Cerebellar cortex (tissue), 1 donor: ENCODE measurements at regions not wholly inside any gene's neighbourhood (a gene's known extent, or its start where the extent isn't known, plus 50 kb on each side); places are given as distances from the start of the nearest gene placed in this dataset.

Experiments
- DNase-seq: peaks from one replicate; pipeline ENCODE4 v3.0.0-alpha.2; 2015; ENCODE audit warnings: low spot score

GRCh38 chr13:107475753-107476453 is 739.4 kb downstream of the LIG4 start:
- DNase-seq, result no peak

DNA sequence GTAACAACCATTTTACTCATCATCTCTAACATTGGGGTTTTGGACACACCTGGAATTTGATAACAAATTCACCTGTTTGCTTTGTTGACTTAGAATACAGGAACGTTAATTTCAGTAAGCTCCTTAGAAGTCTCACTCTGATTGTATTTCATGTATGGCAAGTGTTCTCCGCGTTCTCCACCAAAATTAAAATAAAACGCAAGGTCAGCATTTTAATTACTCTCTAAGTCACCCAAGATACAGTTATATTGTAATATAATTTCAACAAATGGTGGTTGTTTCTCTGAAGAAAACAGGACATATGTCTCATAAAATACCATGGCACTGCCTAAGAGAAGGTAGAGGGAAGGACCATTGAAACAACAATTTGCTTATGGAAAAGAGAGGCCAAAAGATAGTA is 742.1 kb downstream of the LIG4 start:
- DNase-seq, result no peak

DNA sequence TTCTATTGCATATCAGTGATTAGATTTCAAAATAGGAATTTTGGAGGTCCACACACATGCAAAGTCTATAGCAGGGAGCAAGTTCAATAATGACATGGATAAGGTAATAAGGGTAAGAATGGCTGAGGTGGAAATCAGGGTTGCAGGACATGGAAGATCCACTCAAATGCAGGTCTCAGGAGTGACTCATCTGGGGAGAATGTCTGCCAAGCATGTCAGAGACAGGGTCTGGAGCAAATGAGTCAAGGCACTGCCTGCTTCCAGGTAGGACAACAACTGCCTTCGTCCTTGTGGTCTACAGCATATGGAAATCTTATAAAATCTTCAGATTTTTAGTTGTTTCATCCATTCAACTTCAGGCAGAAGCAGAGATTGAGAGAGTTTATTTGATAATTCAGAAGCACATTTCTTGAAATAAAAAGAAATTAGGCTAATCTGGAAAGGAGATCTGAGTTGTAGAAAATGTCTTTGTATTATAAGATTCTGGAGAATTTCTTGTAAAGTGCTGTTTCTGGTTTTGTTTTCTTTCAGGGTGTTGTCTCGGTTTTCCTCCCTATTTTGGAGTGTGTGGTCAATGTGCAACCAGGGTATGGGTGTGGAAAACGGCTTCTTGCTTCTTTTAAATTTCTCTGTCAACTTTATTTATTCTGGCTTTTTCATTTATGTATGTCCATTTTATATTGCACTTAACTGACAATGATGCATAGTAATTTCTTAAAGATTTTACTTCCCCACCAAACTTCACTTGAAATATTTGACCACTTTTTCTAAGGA is 748.8 kb downstream of the LIG4 start:
- no peak for DNase-seq

DNA sequence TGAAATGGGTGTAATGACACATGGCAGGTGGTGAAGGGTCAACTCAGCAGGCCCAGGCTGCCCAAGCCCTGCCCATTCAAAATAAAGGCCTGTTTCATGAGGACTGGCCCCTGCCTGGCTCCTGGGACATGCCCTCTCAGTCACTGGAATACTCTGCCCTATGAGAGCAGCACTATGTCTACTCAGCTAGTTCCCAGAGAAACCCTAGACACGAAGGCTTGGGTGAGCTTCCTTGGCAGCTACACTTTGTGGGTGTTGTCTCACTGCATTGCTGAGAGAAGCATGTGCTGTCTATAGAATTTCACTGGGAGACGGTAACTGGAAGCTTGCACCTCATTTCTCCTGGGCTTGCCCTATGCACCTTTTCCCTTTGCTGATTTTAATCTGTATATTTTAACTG is 752.8 kb downstream of the LIG4 start:
- no peak for DNase-seq

DNA sequence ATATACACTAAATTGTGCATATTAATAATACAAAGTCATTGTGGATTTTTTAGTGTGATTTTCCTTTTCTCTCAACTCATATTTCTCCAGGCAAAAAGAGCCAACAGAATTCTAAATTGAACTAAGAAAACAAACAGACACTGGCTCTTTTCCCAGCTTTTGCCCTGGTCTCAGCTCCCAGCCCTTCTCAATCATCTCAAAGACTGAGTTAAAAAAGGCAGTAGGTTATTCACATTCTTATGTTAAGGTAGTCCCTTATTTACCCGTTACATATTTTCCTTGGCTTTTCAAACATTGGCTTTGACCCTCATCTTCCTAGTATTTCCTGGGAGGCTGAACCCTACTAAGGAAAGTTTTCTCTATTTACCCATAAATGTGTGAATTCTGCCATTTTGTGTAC is 753.6 kb downstream of the LIG4 start:
- peak; percentile 27 for DNase-seq

DNA sequence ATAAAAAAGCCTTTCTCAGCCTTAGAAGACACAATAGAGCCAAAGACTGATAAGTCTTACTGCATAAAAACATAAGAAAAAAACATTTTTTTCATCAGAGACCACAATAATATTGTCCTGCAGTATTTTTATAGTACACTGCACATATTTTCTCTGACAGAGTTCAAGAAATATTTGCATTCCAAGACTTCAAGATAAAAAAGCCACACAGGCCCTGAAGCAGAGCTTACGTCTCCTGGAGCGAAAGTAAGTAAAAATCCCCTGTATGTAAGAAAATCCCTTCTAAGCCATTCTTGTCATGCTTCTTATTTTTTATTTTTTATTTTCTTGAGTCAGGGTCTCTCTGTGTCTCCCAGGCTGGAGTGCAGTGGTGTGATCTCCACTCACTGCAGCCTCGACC is 755.9 kb downstream of the LIG4 start:
- DNase-seq, result no peak

DNA sequence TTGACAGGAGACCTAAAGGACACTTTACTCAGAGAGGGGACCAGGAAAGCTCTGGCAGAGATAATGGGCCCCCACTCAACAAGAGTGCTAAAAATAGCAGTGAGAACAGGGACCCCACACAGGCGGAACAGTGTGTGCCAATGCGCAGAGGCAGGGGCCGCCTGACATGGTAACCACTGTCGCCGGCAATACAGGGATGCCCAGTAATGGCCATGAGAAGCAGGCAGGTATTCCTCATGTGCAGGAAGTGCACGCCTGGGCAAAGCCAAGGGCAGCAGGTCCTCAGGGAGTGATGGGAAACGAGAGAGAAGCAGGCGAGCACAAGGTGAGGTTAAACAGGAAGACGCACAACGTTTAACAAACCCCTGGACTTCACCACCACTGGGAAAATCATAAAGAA is 757.1 kb downstream of the LIG4 start:
- no peak for DNase-seq

- DNase-seq, result no peak
Observed at GRCh38 chr13:107457686-107458085, 757.6 kb downstream of the LIG4 start.

DNA sequence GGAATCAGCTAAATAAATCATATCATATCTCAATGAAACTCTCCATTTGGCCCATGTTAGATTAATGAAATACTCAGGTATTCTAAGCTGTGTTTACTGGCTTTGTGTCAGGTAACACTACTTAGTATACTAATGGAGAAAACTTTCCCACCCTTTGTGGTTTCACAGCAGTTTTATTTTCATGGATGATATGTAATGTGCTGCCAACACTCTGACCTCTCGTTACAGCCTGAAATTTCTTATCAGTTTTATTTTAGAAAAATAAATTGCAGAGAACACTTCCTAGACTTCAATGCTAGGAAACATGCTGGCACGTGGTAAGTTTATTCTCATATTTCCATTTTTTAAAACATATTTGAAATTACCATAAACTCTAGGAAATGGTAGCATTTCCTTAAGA is 758.9 kb downstream of the LIG4 start:
- DNase-seq, result no peak

GRCh38 chr13:107452833-107453232 is 762.5 kb downstream of the LIG4 start:
- DNase-seq, result no peak

GRCh38 chr13:107450931-107451330 is 764.4 kb downstream of the LIG4 start:
- DNase-seq, result no peak

- no peak for DNase-seq
Observed at GRCh38 chr13:107450431-107450830, 764.9 kb downstream of the LIG4 start.

DNA sequence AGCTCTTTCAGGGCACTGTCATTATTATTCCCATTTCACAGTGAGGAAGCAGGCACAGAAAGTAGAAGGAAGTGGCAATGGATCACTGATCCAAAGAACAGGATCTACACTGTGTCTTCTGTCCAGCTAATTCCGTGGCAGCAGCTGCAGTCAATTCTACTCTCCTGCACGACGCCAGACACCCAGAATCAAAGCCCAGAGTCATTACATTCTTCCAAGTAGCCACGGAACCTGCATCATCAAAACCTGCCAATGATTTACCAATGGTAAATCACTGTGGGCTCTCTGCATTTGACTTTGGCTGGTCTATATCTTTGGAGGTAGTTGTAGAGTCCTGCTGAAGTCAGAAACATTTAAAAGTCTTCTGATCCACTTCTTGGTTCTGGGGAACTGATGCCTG is 767.7 kb downstream of the LIG4 start:
- DNase-seq, result no peak

- DNase-seq, result no peak
Observed at GRCh38 chr13:107441279-107441678, 774.1 kb downstream of the LIG4 start.

GRCh38 chr13:107438251-107438650 is 777.1 kb downstream of the LIG4 start:
- DNase-seq, result no peak

DNA sequence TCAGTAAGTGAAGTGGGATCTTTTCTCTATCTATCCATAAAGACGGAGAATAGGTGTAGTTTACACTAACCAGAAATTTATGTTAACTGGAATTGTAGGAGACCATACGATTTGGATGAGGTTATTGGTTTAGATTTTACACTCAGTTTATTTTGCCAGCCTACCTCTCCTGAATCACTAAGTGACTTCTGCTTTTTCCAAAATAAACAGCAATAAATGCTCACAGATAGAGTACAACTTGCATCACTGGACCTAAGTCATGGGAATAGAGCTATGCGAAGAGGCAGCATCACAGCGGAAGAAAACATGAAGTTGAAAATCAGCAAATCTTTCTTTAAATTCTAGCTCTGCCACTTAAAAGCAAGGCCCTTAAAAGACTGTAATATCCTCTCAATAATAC is 781.0 kb downstream of the LIG4 start:
- no peak for DNase-seq

DNA sequence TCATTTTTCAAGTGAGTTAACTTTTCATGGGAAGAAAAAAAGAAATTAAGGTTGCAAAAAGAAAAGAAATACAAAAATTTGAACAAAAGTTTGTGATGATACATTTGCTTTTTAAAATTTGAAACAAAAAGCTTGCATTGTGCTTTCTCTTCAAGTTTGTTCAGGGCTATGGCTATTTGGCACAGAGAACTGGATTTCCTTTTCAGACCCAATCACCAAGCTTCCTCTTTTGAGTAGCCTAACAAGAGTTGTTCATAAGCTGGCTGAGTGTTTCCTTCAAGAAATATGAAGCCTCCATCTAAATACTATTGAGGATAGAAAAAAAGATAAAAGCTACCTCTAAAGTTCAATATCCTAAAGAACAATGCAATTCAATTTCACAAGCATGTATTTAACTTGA is 787.8 kb downstream of the LIG4 start:
- DNase-seq, result no peak

DNA sequence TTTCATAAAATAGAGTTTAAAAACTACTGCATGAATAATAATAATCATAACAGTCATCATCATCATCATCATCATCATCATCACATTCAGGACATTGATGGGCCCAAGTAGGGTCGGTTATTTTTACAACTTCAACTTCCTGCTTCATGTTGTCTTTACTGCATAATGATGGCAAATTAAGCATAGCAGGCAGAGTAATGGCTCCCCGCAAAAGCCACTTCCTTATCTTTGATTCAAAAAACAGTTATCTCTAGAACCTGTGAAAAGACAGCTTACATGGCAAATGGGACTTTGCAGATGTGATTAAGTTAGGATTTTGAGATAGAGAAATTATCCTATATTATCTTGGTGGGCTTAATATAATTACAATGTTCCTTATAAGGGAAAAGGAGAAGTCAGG is 792.9 kb downstream of the LIG4 start:
- no peak for DNase-seq

DNA sequence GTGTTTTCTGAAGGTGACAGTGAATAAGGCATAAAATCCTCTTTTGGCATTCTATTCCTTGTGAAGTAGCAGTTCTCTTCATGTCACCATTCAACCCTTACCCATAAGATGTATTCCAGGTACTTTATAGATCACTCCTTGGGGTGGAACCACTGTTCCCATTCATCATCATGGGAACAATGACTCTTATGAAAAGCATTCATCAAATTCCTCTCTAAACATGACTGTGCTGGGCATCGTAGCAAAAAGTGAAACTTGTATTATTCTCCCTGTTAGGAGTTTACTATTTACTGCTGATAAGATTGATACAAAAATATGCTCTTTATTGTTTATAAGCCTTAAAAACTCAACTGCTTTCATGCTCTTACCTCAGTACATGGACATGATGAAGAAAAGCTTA is 793.4 kb downstream of the LIG4 start:
- DNase-seq, result no peak

GRCh38 chr13:107421028-107421427 is 794.3 kb downstream of the LIG4 start:
- DNase-seq, result no peak

DNA sequence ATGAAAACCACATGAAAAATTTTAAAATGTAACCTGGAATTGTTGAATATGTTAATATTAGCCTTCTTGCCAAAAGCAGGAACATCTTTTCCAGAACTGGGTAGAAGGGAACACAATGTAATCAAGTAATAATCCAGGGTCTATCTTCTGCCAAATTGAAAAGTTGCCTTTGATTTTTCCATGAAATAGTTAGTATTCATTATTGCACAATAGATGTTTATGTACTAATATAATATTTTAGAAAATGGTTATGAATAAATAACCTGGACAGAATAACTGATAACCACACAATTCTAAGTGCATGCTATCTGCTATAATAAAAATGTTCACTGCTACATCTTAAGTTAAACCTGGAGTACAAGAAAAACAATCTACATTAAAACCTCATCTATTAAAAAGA is 802.3 kb downstream of the LIG4 start:
- DNase-seq, result no peak

DNA sequence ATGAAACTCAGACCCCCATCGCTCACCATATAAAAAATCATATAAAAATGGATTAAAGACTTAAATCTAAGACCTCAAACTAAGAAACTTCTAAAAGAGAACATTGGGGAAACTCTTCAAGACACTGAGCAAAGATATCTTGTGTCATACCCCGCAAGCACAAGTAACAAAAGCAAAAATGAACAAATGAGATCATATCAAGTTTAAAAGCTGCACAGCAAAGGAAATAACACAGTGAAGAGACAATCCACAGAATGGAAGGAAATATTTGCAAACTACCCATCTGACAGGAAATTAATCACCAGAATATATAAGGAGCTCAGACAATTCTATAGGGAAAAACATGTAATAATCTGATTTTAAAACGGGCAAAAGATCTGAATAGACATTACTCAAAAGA is 808.3 kb downstream of the LIG4 start:
- DNase-seq, result no peak

DNA sequence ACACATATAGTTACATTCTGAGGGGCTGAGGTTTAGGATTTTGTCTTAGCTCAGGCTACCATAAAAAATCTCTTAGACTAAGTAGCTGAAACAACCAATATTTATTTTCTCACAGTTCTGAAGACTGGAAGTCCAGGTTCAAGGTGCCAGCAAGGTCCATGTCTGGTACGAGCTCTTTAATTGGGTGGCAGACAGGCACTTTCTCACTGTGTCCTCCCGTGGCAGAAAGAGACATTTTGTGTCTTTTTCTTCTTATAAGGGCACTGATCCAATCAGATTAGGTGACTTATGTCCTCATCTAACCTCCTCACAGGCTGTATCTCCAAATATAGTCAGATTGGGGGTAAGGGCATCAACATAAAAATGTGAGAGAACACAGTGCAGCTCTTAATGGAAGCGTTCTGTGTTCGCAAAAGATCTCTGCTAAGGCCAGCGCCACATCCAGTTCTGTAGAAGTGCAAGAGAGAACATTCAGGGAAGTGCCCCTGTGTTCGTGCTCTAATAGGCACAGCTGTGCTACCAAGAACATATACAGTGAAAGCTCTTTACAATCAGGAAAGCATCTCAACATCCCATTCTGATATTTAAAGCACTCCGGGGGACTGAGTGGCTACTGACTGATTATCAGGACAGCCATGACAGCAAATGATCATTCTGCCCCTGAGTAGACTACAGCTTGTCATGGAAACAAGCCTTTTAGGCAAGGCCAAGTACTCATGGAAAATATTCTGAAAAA is 819.2 kb downstream of the LIG4 start:
- DNase-seq, result no peak
